ENCODE measurements at regions not wholly inside any gene's neighbourhood (a gene's known extent, or its start where the extent isn't known, plus 50 kb on each side); places are given as distances from the start of the nearest gene placed in this dataset.
"Not testable (repeated sequence)": the region's sequence is repeated elsewhere in the genome, so short reads cannot be mapped to it uniquely, and the experiment has no call there.

DNA sequence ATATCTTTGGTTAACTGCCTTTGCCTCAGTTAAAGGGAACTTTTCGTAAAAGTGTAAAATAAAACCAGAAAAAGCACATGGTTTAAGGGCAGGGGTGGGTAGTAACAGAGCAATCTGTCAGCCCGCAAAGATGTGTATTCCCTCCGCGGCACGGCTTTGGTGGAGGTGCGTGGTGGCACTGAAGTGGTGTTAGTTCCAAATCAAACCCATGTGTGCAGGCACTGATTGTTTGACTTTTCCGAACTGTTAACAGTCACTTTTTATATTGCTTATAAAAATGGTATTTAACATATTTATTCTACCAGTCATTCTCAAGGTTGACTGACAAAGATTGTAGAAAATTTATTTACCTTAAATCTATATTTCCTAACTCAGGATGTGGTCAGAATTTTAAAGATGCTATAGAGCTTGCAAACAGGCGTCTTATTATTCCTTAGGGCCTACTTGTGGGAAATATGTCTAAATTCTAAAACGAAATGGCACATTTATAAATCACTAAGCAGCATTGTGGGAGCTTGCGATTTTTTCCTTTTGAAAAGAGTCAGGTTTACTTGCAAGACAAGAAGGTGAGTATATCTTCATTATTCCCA, 272.7 kb upstream of the PCDH18 start:
- no peaks in the 10 kb centered on the region for H3K27me3 Mint-ChIP-seq (ENCODE audit: unreplicated experiment)
- no peak for DNase-seq (ENCODE audit: low spot score)
- TF ChIP-seq, protein P1, sequence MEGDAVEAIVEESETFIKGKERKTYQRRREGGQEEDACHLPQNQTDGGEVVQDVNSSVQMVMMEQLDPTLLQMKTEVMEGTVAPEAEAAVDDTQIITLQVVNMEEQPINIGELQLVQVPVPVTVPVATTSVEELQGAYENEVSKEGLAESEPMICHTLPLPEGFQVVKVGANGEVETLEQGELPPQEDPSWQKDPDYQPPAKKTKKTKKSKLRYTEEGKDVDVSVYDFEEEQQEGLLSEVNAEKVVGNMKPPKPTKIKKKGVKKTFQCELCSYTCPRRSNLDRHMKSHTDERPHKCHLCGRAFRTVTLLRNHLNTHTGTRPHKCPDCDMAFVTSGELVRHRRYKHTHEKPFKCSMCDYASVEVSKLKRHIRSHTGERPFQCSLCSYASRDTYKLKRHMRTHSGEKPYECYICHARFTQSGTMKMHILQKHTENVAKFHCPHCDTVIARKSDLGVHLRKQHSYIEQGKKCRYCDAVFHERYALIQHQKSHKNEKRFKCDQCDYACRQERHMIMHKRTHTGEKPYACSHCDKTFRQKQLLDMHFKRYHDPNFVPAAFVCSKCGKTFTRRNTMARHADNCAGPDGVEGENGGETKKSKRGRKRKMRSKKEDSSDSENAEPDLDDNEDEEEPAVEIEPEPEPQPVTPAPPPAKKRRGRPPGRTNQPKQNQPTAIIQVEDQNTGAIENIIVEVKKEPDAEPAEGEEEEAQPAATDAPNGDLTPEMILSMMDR (IDR thresholded peaks at IDR 0.05; ENCODE audit: unreplicated experiment) = no peak
- H3K27ac Mint-ChIP-seq (ENCODE audit: unreplicated experiment) = no peak overlapping the region
- H3K4me1 Mint-ChIP-seq (ENCODE audit: unreplicated experiment) = no peaks in the 10 kb centered on the region
- H3K4me3 Mint-ChIP-seq (ENCODE audit: unreplicated experiment) = no peak overlapping the region
- no peaks in the 10 kb centered on the region for H3K9me3 Mint-ChIP-seq (ENCODE audit: unreplicated experiment)
- H3K36me3 Mint-ChIP-seq (ENCODE audit: low read depth, unreplicated experiment) = no peaks in the 10 kb centered on the region

DNA sequence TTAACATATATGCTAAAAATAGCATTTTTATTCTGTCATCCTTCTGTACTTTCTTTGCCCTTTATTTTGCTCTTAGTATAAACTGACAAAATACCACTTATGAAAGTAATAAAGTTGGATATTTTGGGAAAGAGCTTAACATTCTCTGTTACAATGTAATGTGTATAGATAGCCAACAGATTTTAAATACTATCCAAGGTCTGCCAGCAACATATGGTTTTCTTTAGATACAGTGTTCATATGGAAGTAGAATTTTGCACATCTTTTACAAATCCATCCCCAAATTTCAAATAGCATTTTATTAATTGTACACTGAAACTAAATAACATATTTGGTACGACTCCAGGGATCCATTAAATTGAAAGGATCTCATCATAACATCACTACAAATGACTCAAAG, 268.6 kb upstream of the PCDH18 start:
- Mint-ChIP-seq H3K27ac (ENCODE audit: unreplicated experiment) (no peak overlapping the region), H3K4me3 (ENCODE audit: unreplicated experiment) (no peak overlapping the region), H3K9me3 (ENCODE audit: unreplicated experiment) (no peaks in the 10 kb centered on the region), H3K36me3 (ENCODE audit: low read depth, unreplicated experiment) (no peaks in the 10 kb centered on the region), H3K27me3 (ENCODE audit: unreplicated experiment) (no peaks in the 10 kb centered on the region), H3K4me1 (ENCODE audit: unreplicated experiment) (no peaks in the 10 kb centered on the region)
- TF ChIP-seq, protein P1 (IDR thresholded peaks at IDR 0.05; ENCODE audit: unreplicated experiment) = no peak
- no peak for DNase-seq (ENCODE audit: low spot score)

DNA sequence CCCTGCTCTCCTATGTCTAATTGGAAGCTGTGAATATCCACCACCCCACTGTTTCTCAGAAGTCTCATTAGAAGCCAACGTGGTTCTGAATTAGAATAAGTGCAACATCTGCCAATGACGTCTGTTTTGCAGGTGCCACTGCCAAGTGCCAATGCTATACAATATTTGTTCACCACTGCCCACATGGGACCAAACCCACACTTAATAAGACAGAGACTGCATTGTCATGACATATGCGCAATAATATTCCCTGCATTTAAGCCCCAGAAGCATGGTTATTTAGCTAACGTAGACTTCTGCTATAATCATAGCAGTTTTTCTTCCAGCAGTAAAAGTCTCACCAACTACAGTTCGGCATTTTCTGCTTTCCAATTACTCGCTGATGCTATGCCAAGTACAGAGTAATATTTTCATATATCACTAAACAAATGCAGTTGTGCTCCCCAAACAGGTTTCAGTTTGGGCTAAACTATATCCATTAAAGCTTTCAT, 262.5 kb upstream of the PCDH18 start:
- H3K9me3 Mint-ChIP-seq (ENCODE audit: unreplicated experiment) = no peaks in the 10 kb centered on the region
- H3K36me3 Mint-ChIP-seq (ENCODE audit: low read depth, unreplicated experiment) = no peaks in the 10 kb centered on the region
- TF ChIP-seq, protein P1 (IDR thresholded peaks at IDR 0.05; ENCODE audit: unreplicated experiment) = no peak
- no peaks in the 10 kb centered on the region for H3K27me3 Mint-ChIP-seq (ENCODE audit: unreplicated experiment)
- no peak overlapping the region for H3K4me3 Mint-ChIP-seq (ENCODE audit: unreplicated experiment)
- no peak for DNase-seq (ENCODE audit: low spot score)
- no peak overlapping the region for H3K27ac Mint-ChIP-seq (ENCODE audit: unreplicated experiment)
- H3K4me1 Mint-ChIP-seq (ENCODE audit: unreplicated experiment) = peaks cover 3% of the 10 kb centered on the region

DNA sequence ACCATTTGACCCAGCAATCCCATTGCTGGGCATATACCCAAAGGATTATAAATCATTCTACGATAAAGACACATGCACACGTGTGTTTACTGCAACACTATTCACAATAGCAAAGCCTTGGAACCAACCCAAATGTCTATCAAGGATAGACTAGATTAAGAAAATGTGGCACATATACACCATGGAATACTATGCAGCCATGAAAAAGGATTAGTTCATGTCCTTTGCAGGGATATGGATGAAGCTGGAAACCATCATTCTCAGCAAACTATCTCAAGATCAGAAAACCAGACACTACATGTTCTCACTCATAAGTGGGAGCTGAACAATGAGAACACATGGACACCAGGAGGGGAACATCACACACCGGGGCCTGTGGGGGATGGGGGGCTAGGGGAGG, 257.0 kb upstream of the PCDH18 start:
- not testable (repeated sequence) for H3K27ac Mint-ChIP-seq (ENCODE audit: unreplicated experiment); H3K27me3 Mint-ChIP-seq (ENCODE audit: unreplicated experiment); H3K4me1 Mint-ChIP-seq (ENCODE audit: unreplicated experiment); H3K9me3 Mint-ChIP-seq (ENCODE audit: unreplicated experiment); H3K36me3 Mint-ChIP-seq (ENCODE audit: low read depth, unreplicated experiment); DNase-seq (ENCODE audit: low spot score); H3K4me3 Mint-ChIP-seq (ENCODE audit: unreplicated experiment)

DNA sequence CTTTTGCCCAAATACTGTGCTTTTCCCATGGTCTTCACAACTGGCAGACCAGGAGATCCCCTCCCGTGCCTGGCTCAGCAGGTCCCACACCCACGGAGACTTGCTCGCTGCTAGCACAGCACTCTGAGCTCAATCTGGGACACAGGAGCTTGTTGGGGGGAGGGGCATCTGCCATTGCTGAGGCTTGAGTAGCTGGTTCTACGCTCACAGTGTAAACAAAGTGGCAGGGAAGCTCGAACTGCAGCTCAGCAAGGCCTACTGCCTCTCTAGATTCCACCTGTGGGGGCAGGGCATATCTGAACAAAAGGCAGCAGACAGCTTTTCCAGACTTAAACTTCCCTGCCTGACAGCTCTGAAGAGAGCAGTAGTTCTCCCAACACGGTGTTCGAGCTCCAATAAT, 251.6 kb upstream of the PCDH18 start:
- not testable (repeated sequence) for H3K36me3 Mint-ChIP-seq (ENCODE audit: low read depth, unreplicated experiment); DNase-seq (ENCODE audit: low spot score); H3K27ac Mint-ChIP-seq (ENCODE audit: unreplicated experiment); H3K4me1 Mint-ChIP-seq (ENCODE audit: unreplicated experiment); H3K27me3 Mint-ChIP-seq (ENCODE audit: unreplicated experiment); H3K4me3 Mint-ChIP-seq (ENCODE audit: unreplicated experiment); H3K9me3 Mint-ChIP-seq (ENCODE audit: unreplicated experiment)

DNA sequence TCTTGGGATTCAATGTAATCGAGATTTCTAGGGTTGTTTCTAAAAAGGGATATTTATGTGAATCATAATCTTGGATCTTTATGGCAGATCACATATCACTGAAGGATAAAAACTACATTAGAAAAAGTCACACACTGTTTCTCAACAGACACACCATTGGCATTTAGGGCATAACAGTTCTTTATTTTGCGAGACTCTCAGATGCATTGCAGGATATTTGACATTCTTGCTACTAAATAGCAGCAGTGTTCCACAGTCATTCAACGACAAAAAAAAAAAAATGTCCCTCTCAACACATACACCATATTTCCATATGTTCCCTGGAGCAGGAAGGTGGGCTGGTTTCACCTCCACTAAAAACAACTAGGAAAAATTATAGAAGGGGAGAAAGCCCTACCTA, 243.4 kb upstream of the PCDH18 start:
- TF ChIP-seq, protein P1 (IDR thresholded peaks at IDR 0.05; ENCODE audit: unreplicated experiment) = no peak
- no peak overlapping the region for H3K27ac Mint-ChIP-seq (ENCODE audit: unreplicated experiment)
- no peak for DNase-seq (ENCODE audit: low spot score)
- no peak overlapping the region for H3K4me3 Mint-ChIP-seq (ENCODE audit: unreplicated experiment)
- no peaks in the 10 kb centered on the region for H3K9me3 Mint-ChIP-seq (ENCODE audit: unreplicated experiment)
- no peaks in the 10 kb centered on the region for H3K4me1 Mint-ChIP-seq (ENCODE audit: unreplicated experiment)
- H3K27me3 Mint-ChIP-seq (ENCODE audit: unreplicated experiment) = no peaks in the 10 kb centered on the region
- H3K36me3 Mint-ChIP-seq (ENCODE audit: low read depth, unreplicated experiment) = no peaks in the 10 kb centered on the region
